BE2C (cell line): ENCODE measurements at regions not wholly inside any gene's neighbourhood (a gene's known extent, or its start where the extent isn't known, plus 50 kb on each side); places are given as distances from the start of the nearest gene placed in this dataset.

ENCODE experiments used
- DNase-seq: peaks from one replicate; pipeline ENCODE4 v3.0.0-alpha.2; 2020
- H3K27me3 ChIP-seq: fragments of 250-450 bp; sonication (Bioruptor Pico); 2 replicates; pipeline ENCODE4 v1.5.1; 2020; ENCODE audit warnings: mild to moderate bottlenecking
- H3K36me3 ChIP-seq: fragments of 250-450 bp; sonication (Bioruptor Pico); 2 replicates; pipeline ENCODE4 v1.5.1; 2020; ENCODE audit warnings: mild to moderate bottlenecking
- H3K4me1 ChIP-seq: fragments of 250-450 bp; sonication (Bioruptor Pico); 2 replicates; pipeline ENCODE4 v1.5.1; 2020
- H3K4me3 ChIP-seq: 2 replicates; pipeline ENCODE4 v1.5.1; 2011; ENCODE audit warnings: low read depth, low read length
- H3K9me3 ChIP-seq: fragments of 250-450 bp; sonication (Bioruptor Pico); 2 replicates; pipeline ENCODE4 v1.5.1; 2020
- TF ChIP-seq, protein P1 (sequence below): IDR thresholded peaks from 2 replicates; pipeline ENCODE4 v1.5.1; 2012; ENCODE audit warnings: mild to moderate bottlenecking, low read depth, low read length

DNA sequence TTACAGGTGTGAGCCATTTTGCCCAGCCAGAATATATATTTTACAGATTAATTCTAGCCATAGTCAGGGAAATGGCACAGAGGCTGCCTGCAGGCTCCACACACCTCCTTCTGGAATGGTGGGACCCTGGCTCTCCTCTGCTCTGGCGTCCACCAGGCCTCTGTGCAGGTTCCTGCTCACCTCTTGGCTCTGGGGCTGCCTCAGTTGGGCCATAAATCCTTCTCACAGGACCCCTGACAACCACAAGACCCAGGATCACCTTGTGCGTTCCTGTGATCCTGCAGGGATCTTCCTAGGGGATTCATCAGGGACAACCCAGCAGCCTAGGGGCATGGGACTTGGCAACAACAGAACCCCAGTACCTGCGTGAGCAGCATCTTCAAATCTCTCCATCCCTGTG, 93.0 kb upstream of the FSTL4 start:
- Histone ChIP-seq H3K4me3 (no peak overlapping the region), H3K36me3 (no peaks in the 10 kb centered on the region), H3K27me3 (no peaks in the 10 kb centered on the region), H3K4me1 (peaks cover 58% of the 10 kb centered on the region), H3K9me3 (no peaks in the 10 kb centered on the region)
- DNase-seq, result no peak
- TF ChIP-seq, protein P1, sequence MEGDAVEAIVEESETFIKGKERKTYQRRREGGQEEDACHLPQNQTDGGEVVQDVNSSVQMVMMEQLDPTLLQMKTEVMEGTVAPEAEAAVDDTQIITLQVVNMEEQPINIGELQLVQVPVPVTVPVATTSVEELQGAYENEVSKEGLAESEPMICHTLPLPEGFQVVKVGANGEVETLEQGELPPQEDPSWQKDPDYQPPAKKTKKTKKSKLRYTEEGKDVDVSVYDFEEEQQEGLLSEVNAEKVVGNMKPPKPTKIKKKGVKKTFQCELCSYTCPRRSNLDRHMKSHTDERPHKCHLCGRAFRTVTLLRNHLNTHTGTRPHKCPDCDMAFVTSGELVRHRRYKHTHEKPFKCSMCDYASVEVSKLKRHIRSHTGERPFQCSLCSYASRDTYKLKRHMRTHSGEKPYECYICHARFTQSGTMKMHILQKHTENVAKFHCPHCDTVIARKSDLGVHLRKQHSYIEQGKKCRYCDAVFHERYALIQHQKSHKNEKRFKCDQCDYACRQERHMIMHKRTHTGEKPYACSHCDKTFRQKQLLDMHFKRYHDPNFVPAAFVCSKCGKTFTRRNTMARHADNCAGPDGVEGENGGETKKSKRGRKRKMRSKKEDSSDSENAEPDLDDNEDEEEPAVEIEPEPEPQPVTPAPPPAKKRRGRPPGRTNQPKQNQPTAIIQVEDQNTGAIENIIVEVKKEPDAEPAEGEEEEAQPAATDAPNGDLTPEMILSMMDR, result no peak

DNA sequence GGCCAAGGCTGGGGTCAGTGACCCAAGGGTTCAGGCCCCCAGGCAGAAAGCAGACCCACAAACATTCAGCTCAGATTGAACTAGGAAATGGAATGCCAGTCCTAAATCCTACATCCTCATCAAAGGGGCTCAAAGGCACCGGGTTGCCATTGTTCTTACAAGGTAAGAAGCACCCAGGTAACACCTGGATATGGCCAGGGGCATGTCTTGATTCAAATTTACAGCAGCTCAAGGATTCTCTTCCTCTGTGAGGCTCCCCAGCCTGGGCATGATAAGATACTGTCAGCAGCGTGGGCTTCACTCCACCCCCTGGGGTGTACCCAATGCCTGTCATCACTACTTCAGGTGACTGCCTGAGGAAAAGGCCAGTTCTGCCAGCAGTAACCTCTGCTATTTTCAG, 92.1 kb upstream of the FSTL4 start:
- H3K36me3 ChIP-seq, result no peaks in the 10 kb centered on the region

DNA sequence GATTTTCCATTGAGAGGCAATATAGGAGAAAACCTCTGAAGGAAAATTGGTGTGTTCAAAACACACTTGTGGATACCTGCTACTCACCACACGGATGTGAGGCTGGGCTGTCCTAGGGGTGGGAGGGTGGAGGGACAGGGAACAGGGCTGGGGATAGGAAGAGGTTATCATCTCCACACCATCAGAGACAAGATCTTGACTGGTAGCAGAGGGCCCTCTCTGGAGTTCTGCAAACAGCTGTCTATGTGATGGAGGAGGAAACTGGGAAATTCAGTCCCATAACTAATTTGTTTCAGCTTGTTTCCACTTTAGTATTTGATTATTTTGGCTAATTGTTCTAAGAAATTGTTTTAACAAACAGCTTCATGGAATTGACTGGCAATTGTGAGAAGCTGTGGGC, 91.6 kb upstream of the FSTL4 start:
- DNase-seq, result no peak
- Histone ChIP-seq H3K4me1 (peaks cover 47% of the 10 kb centered on the region), H3K4me3 (no peak overlapping the region), H3K9me3 (no peaks in the 10 kb centered on the region), H3K27me3 (no peaks in the 10 kb centered on the region), H3K36me3 (no peaks in the 10 kb centered on the region)
- TF ChIP-seq, protein P1, result no peak

More for the DNA sequence above, 92.1 kb upstream of the FSTL4 start:
- no peaks in the 10 kb centered on the region for H3K27me3 ChIP-seq
- H3K4me1 ChIP-seq, result peaks cover 51% of the 10 kb centered on the region
- no peak overlapping the region for H3K4me3 ChIP-seq
- DNase-seq, result no peak
- H3K9me3 ChIP-seq, result no peaks in the 10 kb centered on the region
- TF ChIP-seq, protein P1, result no peak

DNA sequence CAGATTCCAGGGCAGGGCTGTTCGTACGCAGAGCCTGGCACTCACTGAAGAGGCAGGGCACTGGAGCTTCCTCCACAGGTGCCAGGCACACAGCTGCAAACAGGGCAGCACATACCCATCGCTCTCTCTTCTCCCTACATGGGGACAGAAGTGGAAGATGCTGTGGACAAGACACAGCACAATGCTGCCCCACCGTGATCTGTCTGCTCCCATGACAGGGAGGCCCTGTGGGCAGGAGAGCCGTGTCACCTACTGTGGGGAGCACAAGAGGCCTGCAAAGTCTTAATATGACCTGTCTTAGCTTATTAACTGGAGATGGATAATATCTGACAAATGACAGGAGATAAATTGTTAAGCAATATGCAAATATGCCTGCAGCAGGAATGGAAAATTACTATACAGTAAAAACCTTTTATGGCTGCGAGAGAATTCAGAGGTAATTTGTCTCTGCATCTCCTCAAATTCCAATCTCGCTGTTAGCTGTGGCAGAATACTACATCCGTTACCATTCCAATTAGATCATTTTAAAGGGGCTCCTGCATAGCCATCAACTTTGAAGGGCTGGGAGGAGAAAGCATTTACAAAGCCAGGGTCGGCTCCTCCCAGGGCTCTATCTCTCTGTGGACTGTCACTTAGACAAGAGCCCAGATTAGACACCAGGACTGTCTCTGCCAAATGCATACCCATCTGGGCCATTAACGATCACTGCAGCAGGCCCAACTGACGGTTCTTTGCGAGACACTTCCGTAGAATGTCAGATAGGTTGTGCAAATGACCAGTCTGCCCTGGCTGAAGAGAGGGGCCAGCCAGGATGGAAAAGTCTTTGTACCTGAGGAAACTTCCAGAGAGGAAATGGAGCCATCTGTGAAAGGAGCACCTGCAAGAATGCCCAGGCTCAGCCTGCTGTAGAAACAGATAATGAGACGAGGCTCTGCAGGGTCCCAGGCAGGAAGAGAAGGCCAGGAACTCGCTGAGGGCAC, 90.7 kb upstream of the FSTL4 start:
- Histone ChIP-seq H3K36me3 (no peaks in the 10 kb centered on the region), H3K4me1 (peaks cover 38% of the 10 kb centered on the region), H3K27me3 (no peaks in the 10 kb centered on the region), H3K4me3 (no peak overlapping the region), H3K9me3 (no peaks in the 10 kb centered on the region)
- DNase-seq, result peak; percentile 72
- TF ChIP-seq, protein P1, result peak; percentile 18; the same call in 1 of the 2 replicates

DNA sequence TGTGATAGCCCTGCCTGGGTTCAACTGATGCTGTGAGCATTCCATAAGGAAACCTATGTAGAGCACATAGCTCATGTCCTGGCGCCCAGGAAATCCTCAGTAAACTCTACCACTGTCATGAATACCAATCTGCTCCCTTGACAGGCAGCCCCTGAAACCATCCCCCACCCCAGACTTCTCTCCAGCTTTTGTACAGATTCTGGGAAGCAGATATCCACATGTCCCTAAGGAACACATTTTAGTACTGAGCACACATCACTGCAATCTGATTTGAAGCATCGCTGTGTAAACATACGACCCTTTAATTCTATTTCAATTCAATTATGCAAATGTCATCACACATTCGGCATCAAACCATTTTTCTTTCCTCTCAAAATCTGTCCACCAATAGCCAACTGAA, 89.5 kb upstream of the FSTL4 start:
- H3K4me1 ChIP-seq, result peaks cover 38% of the 10 kb centered on the region
- no peak overlapping the region for H3K4me3 ChIP-seq
- no peaks in the 10 kb centered on the region for H3K27me3 ChIP-seq
- TF ChIP-seq, protein P1, result no peak
- H3K9me3 ChIP-seq, result no peaks in the 10 kb centered on the region
- no peak for DNase-seq
- no peaks in the 10 kb centered on the region for H3K36me3 ChIP-seq

DNA sequence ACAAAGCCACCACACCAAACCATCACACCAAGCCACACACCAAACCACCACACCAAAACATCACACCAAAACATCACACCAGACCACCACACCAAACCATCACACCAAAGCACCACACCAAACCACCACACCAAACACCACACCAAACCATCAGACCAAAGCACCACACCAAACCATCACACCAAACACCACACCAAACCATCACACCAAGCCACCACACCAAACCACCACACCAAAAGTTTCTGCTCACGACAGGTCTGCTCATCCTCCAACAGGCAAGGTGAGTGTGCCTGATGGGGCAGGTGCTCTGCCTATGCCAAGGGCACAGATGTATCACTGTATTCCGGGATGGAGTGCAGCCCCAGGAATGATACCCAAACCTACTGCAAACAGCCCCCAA, 87.9 kb upstream of the FSTL4 start:
- no peak for DNase-seq
- no peaks in the 10 kb centered on the region for H3K36me3 ChIP-seq
- no peaks in the 10 kb centered on the region for H3K27me3 ChIP-seq
- H3K4me3 ChIP-seq, result no peak overlapping the region
- TF ChIP-seq, protein P1, result no peak
- H3K4me1 ChIP-seq, result peaks cover 38% of the 10 kb centered on the region
- no peaks in the 10 kb centered on the region for H3K9me3 ChIP-seq
